ENCODE measurements at regions not wholly inside any gene's neighbourhood (a gene's known extent, or its start where the extent isn't known, plus 50 kb on each side); places are given as distances from the start of the nearest gene placed in this dataset.

GRCh38 chr5:91910655-91911054 is 527.5 kb upstream of the ARRDC3 start:
- DNase-seq (ENCODE audit: low read depth) = no peak

- DNase-seq (ENCODE audit: low read depth) = no peak
Measured at GRCh38 chr5:91910247-91910646, 527.1 kb upstream of the ARRDC3 start.

GRCh38 chr5:91906494-91906893 is 523.4 kb upstream of the ARRDC3 start:
- no peak for DNase-seq (ENCODE audit: low read depth)

DNA sequence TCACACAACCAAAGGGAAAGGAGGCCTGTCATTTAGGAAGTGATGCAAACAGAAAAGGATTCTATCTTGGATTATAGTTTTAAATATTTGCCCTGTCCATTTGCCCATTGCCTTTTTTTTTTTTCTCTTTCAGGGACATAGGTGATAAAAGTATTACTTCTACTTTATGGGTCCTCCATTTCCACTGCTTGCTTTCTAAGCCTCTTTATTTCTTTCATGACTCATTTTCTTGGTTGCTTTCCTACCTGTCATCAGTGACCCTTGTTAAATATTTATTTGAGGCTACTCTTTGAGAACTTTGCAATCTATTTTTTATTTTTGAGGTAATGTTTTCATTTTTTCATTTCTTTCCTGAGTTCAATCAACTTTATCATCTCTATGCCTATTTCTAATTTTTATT is 522.9 kb upstream of the ARRDC3 start:
- DNase-seq (ENCODE audit: low read depth) = no peak

DNA sequence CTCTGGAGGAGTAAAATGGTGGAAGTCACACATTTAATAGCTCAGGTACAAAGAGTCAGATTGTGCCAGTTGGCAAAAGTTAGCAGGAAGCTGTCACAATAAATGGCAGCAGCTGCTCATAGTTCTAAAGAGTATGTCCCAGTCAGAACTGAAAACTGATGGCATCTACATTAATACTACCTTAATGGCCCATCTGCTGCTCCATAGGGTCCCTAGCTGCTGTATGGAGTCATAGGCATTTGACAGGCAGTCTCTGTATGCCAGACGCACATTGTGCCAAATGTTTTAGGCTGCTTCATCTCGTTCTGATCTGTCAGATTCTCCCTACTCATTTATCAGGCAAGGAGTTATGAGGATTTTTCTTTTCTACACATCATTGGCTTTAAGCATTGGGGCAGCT is 515.8 kb upstream of the ARRDC3 start:
- no peak for DNase-seq (ENCODE audit: low read depth)

DNA sequence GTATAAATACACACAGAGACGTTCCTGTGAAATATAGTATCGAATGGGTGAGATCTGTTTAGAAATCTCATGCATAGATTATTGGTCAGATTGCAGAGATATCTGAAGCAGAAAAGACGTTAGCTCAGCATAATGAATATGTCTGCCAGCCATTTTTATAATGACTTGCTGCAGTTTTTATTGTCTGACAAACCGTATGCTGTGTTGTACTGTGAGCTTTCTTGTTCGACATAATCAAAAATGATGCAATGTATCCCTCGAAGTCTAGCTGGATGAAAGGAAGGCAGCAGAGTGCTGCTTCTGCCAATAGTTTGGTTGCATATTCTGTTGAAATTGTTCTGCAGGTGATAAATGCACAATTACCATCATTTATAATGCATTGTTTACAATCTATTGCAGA is 514.9 kb upstream of the ARRDC3 start:
- no peak for DNase-seq (ENCODE audit: low read depth)

- DNase-seq (ENCODE audit: low read depth) = no peak
Measured at GRCh38 chr5:91888810-91889209, 505.7 kb upstream of the ARRDC3 start.

- no peak for DNase-seq (ENCODE audit: low read depth)
Measured at GRCh38 chr5:91885291-91886265, 502.5 kb upstream of the ARRDC3 start.

DNA sequence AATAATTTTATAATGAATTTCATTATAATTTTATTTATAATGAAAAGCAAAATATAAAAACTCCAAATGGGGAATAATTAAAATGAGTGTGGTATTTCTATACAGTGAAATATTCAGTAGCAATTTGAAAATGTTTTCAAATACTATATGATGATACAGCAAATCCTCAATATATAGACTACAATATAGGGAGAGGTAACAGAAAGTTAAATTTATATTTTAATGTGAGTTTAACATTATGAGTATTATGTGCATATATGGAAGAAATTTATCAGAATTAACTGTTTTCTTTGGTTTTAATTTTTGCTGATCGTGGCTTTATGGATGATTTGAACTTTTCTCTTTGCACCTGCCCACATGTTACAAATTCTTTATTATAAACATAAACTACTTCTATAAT is 500.9 kb upstream of the ARRDC3 start:
- no peak for DNase-seq (ENCODE audit: low read depth)

DNA sequence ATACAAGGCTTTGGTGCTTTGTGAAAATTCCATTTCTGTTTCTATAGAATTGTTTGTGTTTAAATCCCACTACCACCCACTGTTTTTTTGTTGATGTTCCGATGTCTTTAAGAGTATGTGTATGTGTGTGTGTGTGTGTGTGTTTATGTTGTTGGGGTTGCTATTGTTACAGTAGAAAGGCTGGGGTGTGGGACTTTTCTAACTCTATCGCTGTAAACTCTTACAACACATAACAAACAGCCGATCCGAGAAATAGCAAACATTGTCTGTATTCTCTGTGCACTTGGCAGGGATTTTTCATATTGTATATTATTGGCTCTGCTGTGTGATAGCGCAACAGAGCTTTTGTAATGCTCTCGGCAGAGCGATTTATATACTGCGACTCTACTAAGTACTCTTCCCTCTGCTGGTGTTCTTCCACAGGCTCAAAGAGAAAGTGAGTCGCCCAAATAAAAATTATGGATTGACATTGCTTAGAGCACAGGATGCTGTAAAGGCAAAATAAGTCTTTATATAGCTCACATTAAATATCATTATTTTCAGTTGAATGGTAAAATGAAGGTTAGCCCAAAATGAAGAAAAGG is 492.2 kb upstream of the ARRDC3 start:
- no peak for DNase-seq (ENCODE audit: low read depth)

- no peak for DNase-seq (ENCODE audit: low read depth)
Measured at GRCh38 chr5:91867799-91868198, 484.7 kb upstream of the ARRDC3 start.

GRCh38 chr5:91865915-91866314 is 482.8 kb upstream of the ARRDC3 start:
- DNase-seq (ENCODE audit: low read depth) = no peak

GRCh38 chr5:91864962-91865361 is 481.8 kb upstream of the ARRDC3 start:
- no peak for DNase-seq (ENCODE audit: low read depth)

DNA sequence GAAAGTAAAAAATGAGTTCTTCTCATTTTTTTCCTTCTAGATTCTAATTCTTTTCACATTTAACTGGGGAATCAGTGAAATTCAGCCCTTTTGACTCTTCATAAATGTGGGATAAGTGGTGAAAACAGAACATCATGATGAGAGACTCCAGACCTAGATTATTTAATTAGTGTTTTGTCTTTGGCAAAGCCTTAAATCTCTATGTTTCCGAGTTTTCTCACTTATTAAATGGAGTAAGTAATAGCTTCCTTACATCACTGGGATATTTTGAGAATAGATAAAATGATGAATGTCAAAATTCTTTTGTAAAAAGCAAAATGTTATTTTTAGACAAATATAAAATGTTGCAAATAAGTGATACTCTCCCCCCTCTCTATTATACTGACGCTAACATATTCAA is 468.6 kb upstream of the ARRDC3 start:
- no peak for DNase-seq (ENCODE audit: low read depth)

DNA sequence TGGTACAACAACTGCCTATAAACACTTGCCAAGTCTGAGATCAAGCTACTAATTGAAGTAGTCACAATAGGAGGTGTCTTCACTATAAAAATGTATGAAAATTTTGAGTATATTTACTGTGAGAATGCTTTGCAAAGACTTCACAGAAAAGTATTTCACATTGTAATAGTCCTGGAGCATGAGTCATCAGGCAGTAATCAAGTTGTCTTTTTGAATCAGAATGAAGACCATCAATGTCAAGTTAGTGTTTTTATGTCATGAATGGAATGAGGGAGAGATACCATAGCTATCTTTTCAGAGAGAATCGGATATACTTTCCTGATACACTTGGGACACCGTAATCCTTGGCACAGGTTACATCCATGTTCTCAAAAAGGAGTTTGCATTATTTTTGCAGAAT is 466.9 kb upstream of the ARRDC3 start:
- DNase-seq (ENCODE audit: low read depth) = no peak

- no peak for DNase-seq (ENCODE audit: low read depth)
Measured at GRCh38 chr5:91849069-91849468, 466.0 kb upstream of the ARRDC3 start.

DNA sequence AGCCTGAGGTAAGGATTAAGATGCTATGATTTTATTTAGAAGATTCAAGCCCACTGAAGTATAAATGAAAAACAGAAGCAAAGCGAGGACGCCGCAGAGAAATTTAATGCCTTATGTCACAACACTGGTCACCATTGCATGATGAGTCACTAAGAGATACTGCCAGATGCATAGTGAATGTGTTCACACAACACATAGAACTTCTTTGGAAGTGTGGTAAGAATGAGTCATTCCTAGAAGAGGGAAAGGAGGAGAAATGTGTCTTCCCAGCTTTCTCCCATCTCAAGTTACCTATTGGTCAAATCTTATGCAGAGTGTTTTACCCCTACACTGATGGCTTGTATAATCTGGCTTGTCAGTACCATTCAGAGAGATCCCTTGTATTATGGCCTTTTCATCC is 465.3 kb upstream of the ARRDC3 start:
- DNase-seq (ENCODE audit: low read depth) = peak; percentile 32

- DNase-seq (ENCODE audit: low read depth) = no peak
Measured at GRCh38 chr5:91841423-91841822, 458.3 kb upstream of the ARRDC3 start.

DNA sequence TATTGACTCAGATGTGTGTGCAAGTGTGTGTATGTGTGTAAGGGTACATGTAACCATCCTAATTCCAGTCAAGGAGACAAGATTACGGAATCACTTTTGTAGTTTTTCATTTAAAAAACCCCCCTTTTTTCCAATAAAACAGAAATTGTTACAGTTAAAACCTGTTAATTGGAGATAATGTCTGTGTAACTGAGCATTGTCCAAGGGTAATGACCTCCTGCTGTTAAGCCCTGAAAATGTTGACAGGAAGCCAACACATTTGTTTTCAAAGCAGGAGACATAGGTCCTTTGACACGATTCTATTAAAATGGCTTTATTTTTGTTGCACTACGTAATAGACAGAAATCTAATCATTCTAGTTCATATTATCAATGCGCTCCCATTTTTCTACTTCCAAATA is 457.3 kb upstream of the ARRDC3 start:
- no peak for DNase-seq (ENCODE audit: low read depth)

- DNase-seq (ENCODE audit: low read depth) = no peak
Measured at GRCh38 chr5:91839721-91840120, 456.6 kb upstream of the ARRDC3 start.

DNA sequence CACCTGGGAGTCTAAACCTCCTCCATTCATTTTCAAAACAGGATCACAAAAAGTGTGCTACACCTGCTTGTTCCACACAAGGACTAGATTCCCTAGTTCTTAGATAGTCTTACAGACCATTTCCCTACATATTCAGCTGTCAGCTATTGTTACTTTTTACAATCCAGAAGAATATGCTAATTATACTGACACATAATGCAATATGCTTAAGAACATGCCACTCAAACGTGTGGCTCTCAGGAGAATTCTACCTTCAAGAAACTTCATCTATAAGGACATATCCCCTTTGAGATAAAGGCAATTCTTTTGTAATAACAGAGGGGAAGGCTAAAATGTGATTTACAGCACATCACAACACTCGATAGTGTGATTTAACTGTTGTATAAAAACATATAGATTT is 456.1 kb upstream of the ARRDC3 start:
- DNase-seq (ENCODE audit: low read depth) = no peak

DNA sequence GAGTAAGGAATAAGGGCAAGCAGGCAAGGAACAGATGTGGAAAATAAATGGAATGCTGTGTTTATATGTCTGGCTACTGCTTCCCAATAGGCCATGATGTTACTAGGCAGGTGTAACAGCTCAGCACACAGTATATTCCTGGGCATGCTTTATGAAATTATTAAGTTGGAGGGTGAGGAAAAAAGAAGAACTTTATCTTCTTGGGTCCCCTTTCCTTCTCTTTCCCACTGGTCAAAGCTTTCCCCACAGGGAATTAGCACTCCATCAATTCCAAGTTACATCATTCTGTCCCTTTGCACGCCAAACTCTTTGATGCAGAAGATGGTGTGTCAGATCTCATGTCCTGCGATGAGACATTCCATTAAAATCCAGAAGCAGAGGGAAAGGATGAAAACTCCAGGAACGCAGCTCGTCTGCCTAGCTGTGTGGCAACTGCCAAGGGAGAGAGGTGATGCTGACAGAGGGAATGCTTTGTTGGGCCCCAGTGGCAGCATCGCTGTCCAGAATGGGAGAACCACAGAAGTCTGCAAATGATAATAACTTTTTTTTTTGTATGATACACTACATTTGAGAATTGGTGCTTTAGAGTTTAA is 447.3 kb upstream of the ARRDC3 start:
- DNase-seq (ENCODE audit: low read depth) = no peak

DNA sequence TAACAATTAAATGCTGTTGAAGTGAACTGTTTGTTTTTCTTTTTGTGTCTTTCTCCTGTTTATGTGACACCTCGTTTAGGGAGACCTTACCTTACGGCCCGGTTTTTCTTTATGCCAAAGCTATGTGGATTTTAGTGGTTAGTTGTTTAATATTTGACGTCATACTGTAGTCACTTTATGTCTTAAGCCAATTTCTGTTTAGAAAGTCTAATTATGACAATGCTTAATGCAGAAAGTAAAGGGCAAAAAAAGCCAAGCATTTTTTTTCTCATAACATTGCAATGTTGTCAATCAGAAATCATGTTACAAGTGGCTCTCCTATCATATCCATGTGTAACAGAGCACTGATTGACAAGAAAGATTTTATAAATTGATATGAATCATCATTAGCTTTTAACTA is 442.5 kb upstream of the ARRDC3 start:
- no peak for DNase-seq (ENCODE audit: low read depth)
